ENCODE measurements at regions not wholly inside any gene's neighbourhood (a gene's known extent, or its start where the extent isn't known, plus 50 kb on each side); places are given as distances from the start of the nearest gene placed in this dataset.

GRCh38 chr19:27735314-27735713, 1477.6 kb downstream of the UQCRFS1 start:
- no peaks in the 10 kb centered on the region for H3K36me3 Mint-ChIP-seq (ENCODE audit: insufficient read depth, unreplicated experiment)
- no peaks in the 10 kb centered on the region for H3K4me1 Mint-ChIP-seq (ENCODE audit: low read depth, unreplicated experiment)
- BruUV-seq (replicated peaks) = no TSS peak
- no peak overlapping the region for H3K27ac Mint-ChIP-seq (ENCODE audit: unreplicated experiment)
- DNase-seq = no peak
- TF ChIP-seq CTCF (IDR thresholded peaks at IDR 0.05; ENCODE audit: unreplicated experiment) = no peak
- intact Hi-C loops (cut with micrococcal nuclease; ENCODE audit: unreplicated experiment) = no loop called here
- no peaks in the 10 kb centered on the region for H3K27me3 Mint-ChIP-seq (ENCODE audit: unreplicated experiment)
- peaks cover 6% of the 10 kb centered on the region for H3K9me3 Mint-ChIP-seq (ENCODE audit: low read depth, unreplicated experiment)
- CTCF ChIA-PET = no interaction called here
- no peak overlapping the region for H3K4me3 Mint-ChIP-seq (ENCODE audit: low read depth, unreplicated experiment)

- Mint-ChIP-seq H3K27me3 (ENCODE audit: unreplicated experiment) (no peaks in the 10 kb centered on the region), H3K9me3 (ENCODE audit: low read depth, unreplicated experiment) (peaks cover 4% of the 10 kb centered on the region), H3K27ac (ENCODE audit: unreplicated experiment) (no peak overlapping the region), H3K4me1 (ENCODE audit: low read depth, unreplicated experiment) (no peaks in the 10 kb centered on the region), H3K4me3 (ENCODE audit: low read depth, unreplicated experiment) (no peak overlapping the region), H3K36me3 (ENCODE audit: insufficient read depth, unreplicated experiment) (no peaks in the 10 kb centered on the region)
- BruUV-seq (replicated peaks) = no TSS peak
- no peak for DNase-seq
- CTCF ChIA-PET = no interaction called here
- TF ChIP-seq CTCF (IDR thresholded peaks at IDR 0.05; ENCODE audit: unreplicated experiment) = no peak
- intact Hi-C loops (cut with micrococcal nuclease; ENCODE audit: unreplicated experiment) = no loop called here
Measured at GRCh38 chr19:27734496-27735220, 1478.3 kb downstream of the UQCRFS1 start.

- DNase-seq = no peak
- no TSS peak for BruUV-seq (replicated peaks)
- H3K27me3 Mint-ChIP-seq (ENCODE audit: unreplicated experiment) = no peaks in the 10 kb centered on the region
- no peak for TF ChIP-seq CTCF (IDR thresholded peaks at IDR 0.05; ENCODE audit: unreplicated experiment)
- no peak overlapping the region for H3K4me3 Mint-ChIP-seq (ENCODE audit: low read depth, unreplicated experiment)
- no peak overlapping the region for H3K27ac Mint-ChIP-seq (ENCODE audit: unreplicated experiment)
- H3K9me3 Mint-ChIP-seq (ENCODE audit: low read depth, unreplicated experiment) = peaks cover 4% of the 10 kb centered on the region
- intact Hi-C loops (cut with micrococcal nuclease; ENCODE audit: unreplicated experiment) = no loop called here
- no peaks in the 10 kb centered on the region for H3K36me3 Mint-ChIP-seq (ENCODE audit: insufficient read depth, unreplicated experiment)
- no peaks in the 10 kb centered on the region for H3K4me1 Mint-ChIP-seq (ENCODE audit: low read depth, unreplicated experiment)
- CTCF ChIA-PET = no interaction called here
Measured at GRCh38 chr19:27733551-27734266, 1479.2 kb downstream of the UQCRFS1 start.

- Mint-ChIP-seq H3K4me1 (ENCODE audit: low read depth, unreplicated experiment) (no peaks in the 10 kb centered on the region), H3K4me3 (ENCODE audit: low read depth, unreplicated experiment) (no peak overlapping the region), H3K27ac (ENCODE audit: unreplicated experiment) (no peak overlapping the region), H3K9me3 (ENCODE audit: low read depth, unreplicated experiment) (peaks cover 2% of the 10 kb centered on the region), H3K27me3 (ENCODE audit: unreplicated experiment) (no peaks in the 10 kb centered on the region), H3K36me3 (ENCODE audit: insufficient read depth, unreplicated experiment) (peaks cover 4% of the 10 kb centered on the region)
- intact Hi-C loops (cut with micrococcal nuclease; ENCODE audit: unreplicated experiment) = no loop called here
- CTCF ChIA-PET = no interaction called here
- no TSS peak for BruUV-seq (replicated peaks)
- DNase-seq = no peak
- no peak for TF ChIP-seq CTCF (IDR thresholded peaks at IDR 0.05; ENCODE audit: unreplicated experiment)
Measured at GRCh38 chr19:27729332-27729731, 1483.6 kb downstream of the UQCRFS1 start.

Data from Calu3 (cell line).